ENCODE measurements at regions not wholly inside any gene's neighbourhood (a gene's known extent, or its start where the extent isn't known, plus 50 kb on each side); places are given as distances from the start of the nearest gene placed in this dataset.

DNA sequence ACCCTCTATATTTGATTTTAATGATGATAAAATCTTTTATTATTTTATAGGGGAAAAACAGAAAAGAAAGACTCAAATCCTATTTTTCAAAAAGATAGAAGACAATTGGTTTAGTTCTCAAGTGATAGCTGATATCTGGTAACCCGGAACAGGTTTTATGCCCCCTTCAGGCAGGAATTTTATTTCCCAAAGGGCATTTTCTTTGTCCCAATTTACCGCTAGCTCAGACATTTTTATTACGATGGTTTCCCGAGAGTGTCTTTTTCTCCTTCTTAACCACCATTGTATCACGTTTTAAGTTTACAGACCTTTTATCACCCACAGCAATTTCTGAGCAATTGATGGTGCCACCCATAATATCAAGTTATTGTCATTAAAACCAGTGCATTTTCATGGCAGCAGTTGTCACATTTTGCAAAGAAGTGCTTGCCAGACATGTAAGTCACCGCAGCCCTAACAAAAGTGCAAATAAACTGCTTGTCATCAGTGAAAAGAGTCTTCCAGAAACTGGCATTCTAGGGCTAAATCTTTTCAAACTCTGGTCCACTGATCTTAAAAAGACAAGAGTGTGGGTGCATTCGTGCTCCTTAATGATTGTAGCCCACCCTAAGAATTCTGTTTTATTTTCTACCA, 204.8 kb upstream of the VCX start:
- H3K4me1 ChIP-seq (ENCODE audit: control insufficient read depth in 2 of 3, insufficient read depth in 2 of 3, low read depth in 1 of 3, low read length in 3 of 3), result no peaks in the 10 kb centered on the region
- H3K36me3 ChIP-seq (ENCODE audit: control insufficient read depth in 2 of 3, insufficient read depth in 3 of 3, low read length in 3 of 3), result no peaks in the 10 kb centered on the region
- H3K27me3 ChIP-seq (ENCODE audit: control insufficient read depth, insufficient read depth, low read length), result no peaks in the 10 kb centered on the region
- H3K9me3 ChIP-seq (ENCODE audit: control insufficient read depth in 2 of 3, insufficient read depth in 1 of 3, low read length in 3 of 3), result peaks cover 0 to 6% (median 0%) of the 10 kb centered on the region in 3 donors
- H3K27ac ChIP-seq (ENCODE audit: low read depth in 2 of 2, low read length in 2 of 2), result no peak overlapping the region
- H3K9ac ChIP-seq (ENCODE audit: low read length in 3 of 3), result no peak overlapping the region
- intact Hi-C loops (cut with DNase I), result no loop called here
- H3K4me3 ChIP-seq (ENCODE audit: low read length in 3 of 3), result no peak overlapping the region
- FAIRE-seq (no peak), DNase-seq (no peak)
- TF ChIP-seq, protein P1, sequence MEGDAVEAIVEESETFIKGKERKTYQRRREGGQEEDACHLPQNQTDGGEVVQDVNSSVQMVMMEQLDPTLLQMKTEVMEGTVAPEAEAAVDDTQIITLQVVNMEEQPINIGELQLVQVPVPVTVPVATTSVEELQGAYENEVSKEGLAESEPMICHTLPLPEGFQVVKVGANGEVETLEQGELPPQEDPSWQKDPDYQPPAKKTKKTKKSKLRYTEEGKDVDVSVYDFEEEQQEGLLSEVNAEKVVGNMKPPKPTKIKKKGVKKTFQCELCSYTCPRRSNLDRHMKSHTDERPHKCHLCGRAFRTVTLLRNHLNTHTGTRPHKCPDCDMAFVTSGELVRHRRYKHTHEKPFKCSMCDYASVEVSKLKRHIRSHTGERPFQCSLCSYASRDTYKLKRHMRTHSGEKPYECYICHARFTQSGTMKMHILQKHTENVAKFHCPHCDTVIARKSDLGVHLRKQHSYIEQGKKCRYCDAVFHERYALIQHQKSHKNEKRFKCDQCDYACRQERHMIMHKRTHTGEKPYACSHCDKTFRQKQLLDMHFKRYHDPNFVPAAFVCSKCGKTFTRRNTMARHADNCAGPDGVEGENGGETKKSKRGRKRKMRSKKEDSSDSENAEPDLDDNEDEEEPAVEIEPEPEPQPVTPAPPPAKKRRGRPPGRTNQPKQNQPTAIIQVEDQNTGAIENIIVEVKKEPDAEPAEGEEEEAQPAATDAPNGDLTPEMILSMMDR (IDR thresholded peaks at IDR 0.05; ENCODE audit: borderline replicate concordance, extremely low read depth, insufficient read depth), result no peak

DNA sequence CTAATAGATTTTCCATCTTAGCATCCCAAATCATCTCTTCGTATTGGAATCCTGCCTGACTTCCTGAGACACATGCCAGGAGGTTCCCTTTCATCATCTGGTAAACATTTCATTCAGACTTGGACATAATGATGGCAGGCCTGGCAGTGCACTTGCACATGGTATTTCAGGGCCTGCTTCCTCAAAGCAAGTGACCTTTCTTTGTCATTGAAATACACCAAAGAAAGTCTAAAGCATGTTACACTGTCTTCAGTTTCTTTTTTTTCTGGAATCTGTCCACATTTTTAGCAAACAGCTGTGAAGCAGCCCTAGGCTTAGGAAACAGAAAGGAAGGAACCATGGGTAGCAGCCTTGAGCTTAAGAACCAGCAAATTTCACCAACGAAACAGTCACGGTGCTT, 205.9 kb upstream of the VCX start:
- Histone ChIP-seq H3K9me3 (ENCODE audit: control insufficient read depth in 2 of 3, insufficient read depth in 1 of 3, low read length in 3 of 3) (peaks cover 0 to 10% (median 0%) of the 10 kb centered on the region in 3 donors), H3K27ac (ENCODE audit: low read depth in 2 of 2, low read length in 2 of 2) (no peak overlapping the region), H3K4me3 (ENCODE audit: low read length in 3 of 3) (no peak overlapping the region), H3K9ac (ENCODE audit: low read length in 3 of 3) (no peak overlapping the region), H3K4me1 (ENCODE audit: control insufficient read depth in 2 of 3, insufficient read depth in 2 of 3, low read depth in 1 of 3, low read length in 3 of 3) (no peaks in the 10 kb centered on the region), H3K36me3 (ENCODE audit: control insufficient read depth in 2 of 3, insufficient read depth in 3 of 3, low read length in 3 of 3) (no peaks in the 10 kb centered on the region), H3K27me3 (ENCODE audit: control insufficient read depth, insufficient read depth, low read length) (no peaks in the 10 kb centered on the region)
- DNase-seq, result no peak
- FAIRE-seq, result no peak
- TF ChIP-seq, protein P1 (IDR thresholded peaks at IDR 0.05; ENCODE audit: borderline replicate concordance, extremely low read depth, insufficient read depth), result no peak
- intact Hi-C loops (cut with DNase I), result no loop called here

DNA sequence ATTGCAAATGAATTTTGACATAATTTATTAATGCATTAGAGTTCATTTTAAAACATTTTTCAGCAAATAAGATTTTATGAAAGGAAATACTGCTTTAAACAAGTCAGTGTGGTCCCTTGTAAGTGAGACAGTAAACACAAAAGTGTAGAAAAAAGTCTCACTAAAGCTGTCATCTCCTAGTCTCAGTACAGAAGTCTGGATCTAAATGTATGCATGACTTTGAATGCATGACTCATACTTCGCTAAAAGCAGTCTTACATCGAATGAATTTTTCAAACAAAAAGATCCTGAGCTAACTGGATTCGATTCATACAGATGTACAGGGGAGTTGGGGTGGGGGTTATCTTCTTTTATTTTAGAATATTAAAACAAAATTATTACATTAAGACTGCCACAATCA, 207.4 kb upstream of the VCX start:
- H3K27ac ChIP-seq (ENCODE audit: low read depth in 2 of 2, low read length in 2 of 2), result no peak overlapping the region
- TF ChIP-seq, protein P1 (IDR thresholded peaks at IDR 0.05; ENCODE audit: borderline replicate concordance, extremely low read depth, insufficient read depth), result no peak
- no peak overlapping the region for H3K9ac ChIP-seq (ENCODE audit: low read length in 3 of 3)
- no peaks in the 10 kb centered on the region for H3K36me3 ChIP-seq (ENCODE audit: control insufficient read depth in 2 of 3, insufficient read depth in 3 of 3, low read length in 3 of 3)
- H3K4me3 ChIP-seq (ENCODE audit: low read length in 3 of 3), result no peak overlapping the region
- FAIRE-seq (no peak), DNase-seq (no peak)
- H3K4me1 ChIP-seq (ENCODE audit: control insufficient read depth in 2 of 3, insufficient read depth in 2 of 3, low read depth in 1 of 3, low read length in 3 of 3), result no peaks in the 10 kb centered on the region
- peaks cover 0 to 10% (median 0%) of the 10 kb centered on the region in 3 donors for H3K9me3 ChIP-seq (ENCODE audit: control insufficient read depth in 2 of 3, insufficient read depth in 1 of 3, low read length in 3 of 3)
- intact Hi-C loops (cut with DNase I), result no loop called here
- no peaks in the 10 kb centered on the region for H3K27me3 ChIP-seq (ENCODE audit: control insufficient read depth, insufficient read depth, low read length)

DNA sequence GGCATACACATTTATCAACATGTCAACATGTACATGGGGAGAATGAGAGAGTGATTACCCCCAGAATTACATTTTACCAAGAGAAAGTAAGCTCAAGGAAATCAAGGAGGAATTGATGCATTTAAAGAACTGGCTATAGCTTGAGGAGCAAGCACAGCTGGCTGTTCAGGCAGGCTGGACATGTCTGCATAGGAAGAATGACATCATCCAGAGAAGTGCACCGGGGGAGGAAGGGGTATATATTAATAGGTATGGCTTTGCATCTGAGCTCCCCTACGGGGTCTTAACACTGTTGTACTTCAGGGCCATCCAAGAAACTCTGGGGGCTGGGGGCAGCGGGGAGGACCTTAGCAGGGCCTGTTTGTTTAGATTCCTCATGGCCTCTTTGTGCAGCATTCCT, 222.4 kb upstream of the VCX start:
- intact Hi-C loops (cut with DNase I), result no loop called here
- TF ChIP-seq, protein P1 (IDR thresholded peaks at IDR 0.05; ENCODE audit: borderline replicate concordance, extremely low read depth, insufficient read depth), result no peak
- no peaks in the 10 kb centered on the region for H3K27me3 ChIP-seq (ENCODE audit: control insufficient read depth, insufficient read depth, low read length)
- H3K9me3 ChIP-seq (ENCODE audit: control insufficient read depth in 2 of 3, insufficient read depth in 1 of 3, low read length in 3 of 3), result no peaks in the 10 kb centered on the region
- no peaks in the 10 kb centered on the region for H3K36me3 ChIP-seq (ENCODE audit: control insufficient read depth in 2 of 3, insufficient read depth in 3 of 3, low read length in 3 of 3)
- FAIRE-seq (no peak), DNase-seq (peak in 2 of 5 donors; percentile 1 to 6)
- no peak overlapping the region for H3K9ac ChIP-seq (ENCODE audit: low read length in 3 of 3)
- no peak overlapping the region for H3K27ac ChIP-seq (ENCODE audit: low read depth in 2 of 2, low read length in 2 of 2)
- no peak overlapping the region for H3K4me3 ChIP-seq (ENCODE audit: low read length in 3 of 3)
- no peaks in the 10 kb centered on the region for H3K4me1 ChIP-seq (ENCODE audit: control insufficient read depth in 2 of 3, insufficient read depth in 2 of 3, low read depth in 1 of 3, low read length in 3 of 3)
